NCI-H82 (cell line): ENCODE measurements at regions not wholly inside any gene's neighbourhood (a gene's known extent, or its start where the extent isn't known, plus 50 kb on each side); places are given as distances from the start of the nearest gene placed in this dataset.
"Not testable (repeated sequence)": the region's sequence is repeated elsewhere in the genome, so short reads cannot be mapped to it uniquely, and the experiment has no call there.

ENCODE experiments used
- DNase-seq: peaks from one replicate; lab custom pipeline; 2025; lab: John Stamatoyannopoulos, UW

DNA sequence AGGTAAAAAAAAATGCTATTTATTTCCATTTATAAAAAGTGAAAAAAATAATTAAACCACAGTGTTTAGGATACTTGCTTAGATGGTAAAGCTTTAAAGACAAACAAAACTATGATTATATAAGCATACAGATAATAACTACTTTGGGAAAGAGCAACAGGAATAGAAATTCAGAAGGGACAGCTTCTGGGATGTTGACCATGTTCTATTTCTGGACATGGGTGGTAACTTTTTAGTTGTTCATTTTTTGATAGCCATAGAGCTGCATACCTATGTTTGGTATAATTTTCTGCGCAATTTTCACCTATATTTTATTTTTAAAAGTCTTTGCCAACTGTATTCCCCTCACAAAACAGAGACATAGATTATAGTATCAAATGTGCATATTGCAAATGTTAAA lies 572.0 kb upstream of the NR2F2 start:
- no peak for DNase-seq

DNA sequence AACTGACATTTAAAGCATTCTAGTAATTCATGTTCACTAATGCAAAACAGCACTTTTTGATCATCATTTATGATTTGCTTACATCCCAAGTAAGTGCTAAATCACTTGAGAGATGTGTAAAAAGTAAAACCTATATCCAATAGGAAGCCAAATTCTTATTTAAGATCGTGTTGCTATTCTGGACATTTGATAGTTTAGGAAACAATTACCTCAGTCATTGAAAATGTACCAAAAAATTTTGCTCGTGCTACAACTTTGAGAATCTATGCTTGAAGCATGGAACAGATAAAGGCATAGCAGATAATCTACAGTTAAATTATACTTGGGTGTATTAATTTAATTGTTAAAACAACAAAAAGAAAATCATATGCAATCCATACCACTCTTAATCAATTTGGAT lies 571.6 kb upstream of the NR2F2 start:
- DNase-seq = no peak

DNA sequence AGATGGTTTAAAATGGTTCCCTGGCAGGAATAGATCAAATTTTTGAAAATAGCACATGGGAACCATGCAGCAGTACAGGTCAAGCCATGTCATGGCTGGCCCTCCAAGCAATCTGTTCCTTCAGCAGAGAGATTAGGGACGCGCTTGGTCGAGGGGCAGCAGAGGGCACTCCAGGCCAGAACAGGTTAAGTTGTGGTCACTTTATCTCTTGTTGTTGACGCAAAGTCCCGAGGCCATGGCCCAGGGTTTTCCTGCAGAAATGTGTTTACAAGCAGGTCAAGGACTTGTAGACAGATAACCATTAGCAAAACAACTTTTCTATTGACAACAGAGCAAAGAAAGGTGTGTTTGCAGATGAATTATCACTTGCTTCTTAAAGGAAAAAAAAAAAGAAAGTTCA lies 570.0 kb upstream of the NR2F2 start:
- peak; percentile 16 for DNase-seq

DNA sequence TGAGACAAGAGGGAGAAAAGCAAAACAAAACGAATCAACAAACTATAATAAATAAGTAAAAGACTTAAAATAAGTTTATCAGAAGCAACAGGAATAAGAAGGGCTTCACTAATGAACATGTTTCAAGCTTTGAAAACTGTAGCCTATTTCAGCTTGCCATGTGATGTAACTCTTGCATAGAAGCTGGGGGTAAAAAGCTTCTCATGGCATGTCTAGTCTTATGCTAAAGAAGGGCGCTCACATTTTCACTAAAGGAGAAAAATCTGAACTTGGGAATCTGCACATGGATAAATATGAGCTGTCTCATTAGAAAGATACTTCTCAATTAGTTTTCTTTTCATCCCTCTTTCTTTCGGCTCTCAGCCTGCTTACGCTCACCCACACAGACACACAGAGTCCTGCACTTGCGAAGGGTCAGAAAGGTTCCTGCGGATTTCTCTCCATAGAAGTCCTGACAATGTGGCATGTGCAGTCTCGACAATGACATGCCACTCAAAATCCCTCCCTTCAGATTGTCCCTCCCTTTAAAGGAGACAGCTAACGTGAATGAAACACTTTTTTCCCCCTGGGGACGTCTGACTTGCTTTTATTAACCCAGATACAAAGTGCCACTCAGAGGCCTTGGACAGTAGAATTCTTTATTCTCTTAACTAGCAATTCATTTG lies 568.9 kb upstream of the NR2F2 start:
- no peak for DNase-seq

DNA sequence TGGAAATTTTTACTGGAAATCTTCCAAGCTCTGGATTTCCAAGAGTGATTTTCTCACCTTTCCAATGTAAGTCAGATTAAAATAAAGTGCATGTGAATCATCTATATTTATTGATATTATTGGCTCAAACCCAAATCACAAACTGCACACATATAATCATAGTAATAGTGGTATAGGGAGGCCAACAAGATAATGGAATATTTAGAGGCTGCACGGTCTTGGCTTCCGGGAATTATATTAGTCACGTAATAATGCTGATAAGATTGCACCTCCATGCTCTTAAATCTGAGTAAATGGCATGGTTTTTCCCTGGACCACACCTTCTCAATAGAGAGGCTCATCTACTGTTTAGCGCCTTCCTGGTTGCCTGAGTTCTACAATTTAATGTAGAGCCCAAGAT lies 567.1 kb upstream of the NR2F2 start:
- no peak for DNase-seq

DNA sequence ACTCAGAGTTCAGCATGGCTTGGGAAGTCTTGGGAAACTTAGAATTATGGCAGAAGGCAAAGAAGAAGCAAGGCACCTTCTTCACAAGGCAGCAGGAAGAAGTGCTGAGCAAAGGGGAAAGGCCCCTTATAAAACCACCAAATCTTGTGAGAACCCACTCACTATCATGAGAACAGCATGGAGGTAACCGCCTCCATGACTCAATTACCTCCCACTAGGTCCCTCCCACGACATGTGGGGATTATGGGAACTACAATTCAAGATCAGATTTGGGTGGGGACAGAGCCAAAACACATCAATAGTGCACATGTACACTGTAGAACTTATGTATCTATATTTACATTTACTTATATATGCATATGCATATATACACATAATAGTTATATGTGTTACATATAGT lies 565.3 kb upstream of the NR2F2 start:
- DNase-seq = no peak

DNA sequence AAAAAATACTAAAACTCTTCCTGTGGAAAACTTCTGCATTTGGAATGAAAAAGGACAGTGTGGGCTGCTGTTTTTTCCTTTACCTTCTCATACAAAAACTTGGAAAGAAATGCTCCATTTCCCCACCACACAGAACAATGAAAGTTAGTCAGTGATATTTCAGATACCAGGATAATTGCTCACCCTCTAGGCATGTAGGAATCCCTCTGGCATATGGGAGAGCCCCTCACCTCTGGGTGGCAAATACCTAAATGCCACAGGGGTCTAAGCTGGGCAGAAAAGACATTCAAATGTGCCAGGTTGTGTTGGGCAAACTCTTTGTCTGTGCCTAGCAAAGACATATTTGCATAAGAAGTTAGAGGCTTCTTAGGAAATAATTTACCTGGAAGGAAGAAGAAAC lies 560.3 kb upstream of the NR2F2 start:
- no peak for DNase-seq

DNA sequence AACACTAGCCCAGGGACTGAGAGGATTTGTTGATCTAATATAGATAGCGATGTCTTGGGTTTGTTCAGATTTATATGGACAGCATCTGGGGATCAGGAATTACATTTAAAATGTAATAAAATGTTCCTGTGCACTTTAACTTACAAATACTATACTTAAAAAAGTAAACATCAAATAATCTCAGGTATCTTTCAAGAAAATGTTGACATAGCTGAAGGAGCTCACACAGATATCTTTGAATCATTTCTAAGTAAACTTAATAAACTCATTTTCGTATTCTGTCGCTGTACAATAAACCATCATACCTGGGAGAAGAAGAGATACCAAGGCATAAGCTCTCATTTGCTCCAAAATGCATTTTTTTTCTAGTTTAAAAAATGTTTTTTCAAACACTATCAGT lies 557.5 kb upstream of the NR2F2 start:
- DNase-seq = no peak

DNA sequence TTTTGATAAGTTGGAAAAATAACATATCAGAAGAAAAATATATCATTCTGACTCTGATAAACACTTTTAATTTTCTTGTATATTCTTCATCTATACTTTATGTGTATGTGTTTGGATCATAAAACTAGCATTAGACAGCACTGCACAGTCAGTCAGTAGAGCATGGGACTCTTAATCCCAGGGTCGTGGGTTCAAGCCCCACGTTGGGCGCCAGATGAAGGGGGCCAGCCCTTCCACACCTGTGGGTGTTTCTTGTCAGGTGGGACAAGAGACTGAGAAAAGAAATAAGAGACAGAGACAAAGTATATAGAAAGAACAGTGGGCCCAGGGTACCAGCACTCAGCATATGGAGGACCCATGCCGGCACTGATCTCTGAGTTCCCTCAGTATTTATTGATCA lies 546.0 kb upstream of the NR2F2 start:
- DNase-seq = no peak

DNA sequence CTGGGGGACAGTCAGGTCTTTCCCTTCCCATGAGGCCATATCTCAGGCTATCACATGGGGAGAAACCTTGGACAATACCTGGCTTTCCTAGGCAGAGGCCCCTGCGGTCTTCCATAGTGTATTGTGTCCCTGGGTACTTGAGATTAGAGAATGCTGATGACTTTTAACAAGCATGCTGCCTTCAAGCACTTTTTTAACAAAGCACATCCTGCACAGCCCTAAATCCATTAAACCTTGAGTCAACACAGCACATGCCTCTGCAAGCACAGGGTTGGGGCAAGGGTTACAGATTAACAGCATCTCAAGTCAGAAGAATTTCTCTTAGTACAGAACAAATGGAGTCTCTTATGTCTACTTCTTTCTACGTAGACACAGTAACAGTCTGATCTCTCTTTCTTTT lies 545.2 kb upstream of the NR2F2 start:
- not testable (repeated sequence) for DNase-seq

DNA sequence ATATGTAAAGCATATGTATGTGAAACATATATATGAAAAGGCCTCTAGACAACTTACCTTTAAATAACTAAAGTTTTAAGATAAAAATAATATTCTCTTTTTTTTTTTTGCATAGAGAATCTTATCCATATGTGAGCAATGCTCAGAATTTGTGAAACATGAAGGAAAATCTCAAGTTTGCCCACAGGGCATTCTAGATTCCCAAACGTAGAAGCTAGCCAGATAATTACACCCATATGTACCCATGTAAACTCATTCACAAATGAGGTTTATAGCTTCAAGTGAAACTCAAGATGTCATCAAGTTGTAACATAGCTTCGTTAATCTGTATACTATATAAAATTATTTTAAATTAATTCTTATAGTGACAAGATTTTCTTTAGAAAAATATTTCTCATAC lies 537.3 kb upstream of the NR2F2 start:
- DNase-seq = no peak

DNA sequence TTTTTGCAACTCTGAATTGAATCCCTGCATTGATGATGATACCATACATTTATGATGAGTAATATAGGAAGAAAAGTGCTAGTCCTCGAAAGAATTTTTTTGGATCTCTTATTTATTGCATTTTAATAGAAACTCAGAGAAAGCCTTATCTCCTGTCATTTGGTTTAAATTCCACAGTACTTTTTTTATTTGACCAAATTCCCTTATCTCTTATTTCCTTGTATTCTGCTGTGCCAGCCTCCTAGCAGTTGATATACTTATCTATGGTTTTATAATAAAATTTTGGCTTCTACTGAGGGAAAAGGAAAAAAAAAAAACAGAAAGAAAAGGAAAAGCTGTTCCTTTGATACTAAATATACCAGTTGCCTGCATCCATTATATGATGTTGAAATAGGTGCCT lies 535.1 kb upstream of the NR2F2 start:
- DNase-seq = no peak

DNA sequence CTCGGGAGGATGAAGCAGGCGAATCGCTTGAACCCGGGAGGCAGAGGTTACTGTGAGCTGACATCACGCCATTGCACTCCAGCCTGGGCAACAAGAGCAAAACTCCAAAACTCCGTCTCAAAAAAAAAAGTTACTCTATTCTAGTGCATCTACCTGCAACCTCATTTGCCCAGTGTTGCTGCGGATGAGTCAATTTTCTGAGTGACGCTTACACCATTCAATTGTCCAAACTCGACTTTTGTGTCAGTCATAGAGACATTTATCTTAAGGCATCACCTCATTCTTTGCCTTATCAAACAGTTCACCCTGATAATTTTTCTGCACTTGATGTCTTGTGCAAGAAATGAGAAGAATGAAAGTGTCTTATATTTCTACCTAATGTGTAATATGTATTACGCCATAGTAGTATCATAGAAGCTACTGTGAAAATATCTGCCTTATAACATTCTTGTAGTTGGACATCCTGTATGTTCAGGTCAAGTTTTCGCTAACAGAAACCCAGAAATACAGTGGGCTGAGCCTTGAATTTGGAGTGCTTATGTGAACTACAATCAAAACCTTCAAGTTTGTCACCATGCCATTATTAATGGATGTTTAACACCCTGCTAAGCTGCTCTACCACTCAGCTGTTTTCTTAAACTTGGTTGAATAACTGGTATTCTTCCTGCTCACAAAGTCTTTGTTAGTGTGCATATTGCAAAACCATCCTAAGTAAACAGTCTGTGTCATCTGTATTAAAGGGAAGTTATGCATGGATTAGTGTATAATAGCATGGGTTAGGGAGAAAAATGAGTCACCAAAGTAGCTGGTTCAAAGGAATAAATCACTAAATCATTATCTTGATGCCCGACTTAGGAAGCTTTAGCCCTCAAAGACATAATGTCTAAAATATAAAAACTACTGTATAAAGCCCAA lies 531.0 kb upstream of the NR2F2 start:
- DNase-seq = no peak

DNA sequence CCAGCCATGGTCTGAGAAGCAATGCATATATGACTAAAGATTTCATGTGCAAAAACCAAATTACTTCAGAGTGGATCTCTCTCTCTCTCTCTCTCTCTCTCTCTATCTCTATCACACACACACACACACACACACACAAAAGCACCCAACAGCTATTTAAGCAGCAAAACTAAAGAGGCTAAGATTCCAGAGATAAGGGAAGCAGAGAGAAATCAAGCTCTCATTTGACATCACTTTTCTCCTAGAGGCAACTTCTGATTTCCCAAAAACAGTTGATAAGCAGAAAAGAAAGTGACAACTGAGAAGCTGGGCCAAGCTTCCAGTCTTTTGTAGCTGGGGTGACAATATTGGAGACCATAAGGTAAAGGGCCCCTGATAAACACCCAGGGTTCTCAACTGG lies 526.0 kb upstream of the NR2F2 start:
- DNase-seq = no peak

DNA sequence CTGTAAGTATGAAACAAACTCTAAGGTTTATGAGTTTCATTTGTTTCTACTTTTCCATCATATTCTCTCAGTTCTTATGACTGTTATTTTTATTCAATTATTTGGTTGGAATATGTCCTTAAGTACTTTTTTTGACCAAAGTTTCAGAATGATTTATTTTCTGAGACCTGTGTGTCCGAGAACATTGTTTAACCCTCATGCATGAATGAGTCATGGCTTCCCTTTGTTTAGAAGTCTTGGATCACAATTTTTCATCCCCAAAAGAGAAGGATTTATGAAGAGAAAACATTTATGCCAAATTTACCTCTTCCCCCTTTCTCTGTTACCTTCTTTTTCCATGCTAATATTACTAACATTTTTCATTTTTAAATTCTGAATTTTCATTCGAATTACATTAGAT lies 518.0 kb upstream of the NR2F2 start:
- no peak for DNase-seq

DNA sequence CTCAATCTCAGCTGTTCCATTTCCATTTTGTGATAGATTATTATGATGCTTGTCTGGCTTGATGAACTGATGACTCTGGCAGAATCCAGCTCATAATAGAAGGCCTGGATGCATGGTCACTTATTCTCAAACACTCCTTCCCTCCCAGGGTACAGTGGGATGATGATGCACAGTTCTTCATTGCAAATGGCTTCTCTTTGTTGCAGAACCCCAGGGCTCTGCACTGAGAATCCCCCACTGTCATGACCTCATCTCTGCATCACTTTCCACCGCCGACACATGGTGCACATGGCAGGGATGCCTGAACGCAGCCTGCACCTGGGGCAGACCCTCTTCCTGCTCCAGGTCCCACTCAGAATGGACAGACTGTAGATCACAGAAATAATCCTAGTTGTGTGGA lies 515.6 kb upstream of the NR2F2 start:
- DNase-seq = no peak

DNA sequence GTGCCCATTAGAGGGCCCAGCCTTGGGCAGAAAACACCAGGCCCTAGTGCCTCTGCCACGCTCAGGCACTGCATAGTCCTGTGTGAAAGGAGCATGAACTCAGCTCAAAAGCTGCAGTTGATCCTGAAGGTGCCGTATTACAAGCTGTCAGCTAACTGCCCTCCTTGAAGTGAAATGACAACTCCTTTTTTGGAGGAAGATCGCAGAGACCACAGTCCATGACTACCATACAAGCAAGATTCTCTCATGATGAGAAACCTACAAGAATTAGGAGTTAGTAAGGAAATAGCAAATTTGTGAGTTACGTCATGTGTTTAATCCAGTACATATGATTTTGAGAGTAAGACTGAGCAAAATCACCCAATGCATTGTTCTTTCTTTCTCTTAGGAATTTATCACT lies 513.9 kb upstream of the NR2F2 start:
- DNase-seq = no peak

DNA sequence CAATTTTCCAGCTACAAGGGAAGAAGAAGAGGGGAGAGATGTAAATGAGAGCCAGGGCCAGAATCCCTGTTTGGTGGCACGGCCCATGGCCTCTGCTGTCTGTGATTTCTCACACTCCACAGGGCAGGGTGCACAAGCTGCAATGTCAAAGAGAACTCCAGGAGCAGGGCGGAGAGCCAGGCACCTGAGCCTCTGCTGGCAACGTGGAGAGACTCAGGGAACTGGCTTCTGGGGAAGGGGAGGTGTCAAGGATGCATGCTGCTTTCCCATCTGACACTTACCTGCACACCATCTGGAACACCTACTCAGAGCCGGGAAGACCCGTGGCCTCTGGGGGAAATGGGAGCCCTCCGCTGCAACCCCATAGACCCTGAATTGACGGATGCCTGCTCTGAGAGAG lies 507.5 kb upstream of the NR2F2 start:
- no peak for DNase-seq

DNA sequence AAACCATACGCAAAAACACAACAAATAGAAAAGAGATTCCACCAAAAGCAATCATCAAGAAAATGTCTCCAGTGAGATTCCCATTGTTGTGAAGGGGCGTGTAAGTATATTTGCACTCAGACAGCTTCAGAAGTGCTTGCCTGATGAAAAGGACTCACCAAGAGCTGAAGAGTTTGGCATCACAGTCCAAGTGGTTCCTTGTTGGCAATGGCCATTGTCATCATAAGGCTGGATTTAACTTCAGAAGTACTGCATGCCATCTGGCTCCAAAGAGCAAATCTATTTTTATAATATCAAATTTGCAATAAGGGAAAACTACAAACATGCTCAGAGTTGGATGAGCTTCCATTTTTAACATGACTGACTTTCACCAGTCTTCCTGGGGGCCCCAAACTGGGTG lies 505.3 kb upstream of the NR2F2 start:
- DNase-seq = no peak

DNA sequence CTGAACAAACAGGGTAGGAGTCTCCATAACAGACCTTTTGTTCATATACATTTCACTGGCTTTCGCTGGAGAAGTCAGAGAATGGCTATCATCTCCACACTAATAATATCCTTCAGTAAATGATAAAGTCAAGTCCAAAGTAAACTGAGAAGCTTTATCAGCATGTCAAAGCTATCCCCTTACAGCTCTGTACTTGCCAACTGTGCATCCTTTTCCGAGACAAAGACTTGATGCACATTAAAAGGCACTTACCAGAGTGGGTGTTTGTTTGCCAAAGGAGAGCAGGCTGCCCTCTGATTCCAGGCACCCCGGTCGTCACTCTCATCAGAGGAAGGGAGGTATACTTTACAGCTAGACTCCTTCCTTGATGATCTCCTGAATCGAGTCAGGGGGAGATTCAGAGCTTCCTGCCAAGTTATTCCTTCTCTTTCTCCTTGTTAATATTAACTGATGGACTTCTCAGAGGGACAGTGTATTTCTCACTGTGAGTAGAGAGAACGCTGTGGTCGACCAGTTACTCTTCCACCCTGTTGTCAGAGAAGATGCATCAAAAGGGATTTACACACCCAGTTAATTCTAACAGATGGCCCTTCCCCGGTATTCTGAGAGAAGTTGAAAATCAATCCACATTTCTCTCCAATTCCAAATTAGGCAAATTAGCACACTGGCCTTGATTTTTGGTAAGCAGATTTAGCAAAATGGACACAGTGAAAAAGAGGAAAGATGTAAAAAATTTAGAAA lies 504.7 kb upstream of the NR2F2 start:
- peak; percentile 60 for DNase-seq

DNA sequence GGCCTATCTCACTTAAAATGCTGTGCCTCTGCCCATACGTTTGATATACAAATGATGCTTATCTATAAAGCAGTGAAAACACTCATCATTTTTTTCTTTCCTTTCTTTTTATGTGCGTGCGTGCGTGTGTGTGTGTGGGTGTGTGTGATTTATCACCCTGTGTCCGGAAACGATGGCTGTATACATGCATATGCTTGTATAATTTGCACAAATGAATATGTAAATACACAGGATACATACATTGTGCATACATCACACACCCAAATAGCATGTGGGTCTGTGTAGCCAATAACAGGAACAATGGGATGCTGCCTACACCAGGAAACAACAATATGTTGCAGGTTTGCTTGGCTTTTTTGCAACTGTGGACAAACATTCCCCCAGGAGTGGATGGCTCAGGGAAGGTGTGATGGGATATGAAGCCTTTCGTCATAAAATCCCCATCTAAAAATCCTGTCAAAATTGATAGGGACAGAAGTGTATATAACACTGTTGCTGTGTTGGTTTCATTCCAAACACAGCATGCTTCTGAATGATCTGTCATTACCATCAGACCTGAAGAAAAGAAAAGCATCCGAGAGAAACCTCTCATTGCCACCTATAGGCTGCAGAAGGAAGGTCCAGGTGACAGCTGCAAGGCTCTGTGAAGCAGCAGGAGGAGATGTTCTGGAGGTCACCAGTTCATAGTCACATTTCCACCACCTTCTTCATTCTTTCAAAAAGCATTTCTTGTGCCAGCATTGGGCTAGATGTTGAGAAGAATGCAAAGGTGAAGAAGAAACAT lies 503.9 kb upstream of the NR2F2 start:
- DNase-seq = peak; percentile 30

DNA sequence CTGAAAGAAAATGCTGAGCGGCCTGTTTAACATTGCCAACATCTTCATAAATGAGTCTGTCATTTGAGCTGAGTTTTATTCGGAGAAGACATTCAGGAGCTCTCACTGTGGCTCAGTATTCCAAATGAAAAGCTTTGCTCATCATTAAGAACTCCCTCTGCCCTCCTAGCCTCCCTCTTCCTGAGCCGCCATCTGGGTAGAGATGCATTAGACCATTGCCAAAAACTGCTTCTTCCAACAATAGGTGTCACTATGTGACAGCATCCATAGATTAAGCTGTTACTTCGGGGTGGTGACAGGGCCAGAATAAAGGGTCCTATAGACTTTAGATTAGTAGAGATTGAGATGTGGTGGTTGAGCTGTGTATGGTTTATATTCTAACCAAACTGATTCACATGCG lies 501.4 kb upstream of the NR2F2 start:
- DNase-seq = peak; percentile 44
